ENCODE measurements at regions not wholly inside any gene's neighbourhood (a gene's known extent, or its start where the extent isn't known, plus 50 kb on each side); places are given as distances from the start of the nearest gene placed in this dataset.

DNA sequence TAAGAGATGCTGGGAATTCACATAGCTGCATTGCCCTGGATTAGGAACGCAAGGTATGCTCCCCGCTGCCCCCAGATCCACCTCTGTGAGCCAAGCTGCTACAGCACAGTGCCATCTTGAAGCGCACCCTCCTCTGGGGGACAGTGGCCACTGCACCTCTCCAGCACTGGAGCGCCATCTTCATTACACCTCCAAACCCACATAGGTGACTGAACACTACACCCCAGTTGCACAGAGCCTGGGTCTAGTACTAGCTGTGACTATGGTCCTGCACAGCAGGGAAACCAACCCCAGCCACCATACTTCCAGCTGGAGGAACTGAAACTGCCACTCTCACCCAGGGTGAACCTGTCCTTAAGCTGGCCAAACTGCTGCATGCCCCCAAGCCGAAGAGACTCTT is 84.6 kb downstream of the TMEM237 start:
- no peaks in the 10 kb centered on the region for H3K9me3 ChIP-seq (ENCODE audit: control insufficient read depth, insufficient read depth, low read depth, low read length)
- POLR2A ChIA-PET = no interaction called here
- H3K27ac ChIP-seq (ENCODE audit: extremely low read depth, low read depth, low read length) = no peak overlapping the region
- TF ChIP-seq, protein P1, sequence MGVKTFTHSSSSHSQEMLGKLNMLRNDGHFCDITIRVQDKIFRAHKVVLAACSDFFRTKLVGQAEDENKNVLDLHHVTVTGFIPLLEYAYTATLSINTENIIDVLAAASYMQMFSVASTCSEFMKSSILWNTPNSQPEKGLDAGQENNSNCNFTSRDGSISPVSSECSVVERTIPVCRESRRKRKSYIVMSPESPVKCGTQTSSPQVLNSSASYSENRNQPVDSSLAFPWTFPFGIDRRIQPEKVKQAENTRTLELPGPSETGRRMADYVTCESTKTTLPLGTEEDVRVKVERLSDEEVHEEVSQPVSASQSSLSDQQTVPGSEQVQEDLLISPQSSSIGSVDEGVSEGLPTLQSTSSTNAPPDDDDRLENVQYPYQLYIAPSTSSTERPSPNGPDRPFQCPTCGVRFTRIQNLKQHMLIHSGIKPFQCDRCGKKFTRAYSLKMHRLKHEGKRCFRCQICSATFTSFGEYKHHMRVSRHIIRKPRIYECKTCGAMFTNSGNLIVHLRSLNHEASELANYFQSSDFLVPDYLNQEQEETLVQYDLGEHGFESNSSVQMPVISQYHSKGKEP (tag by site-specific recombination; IDR thresholded peaks at IDR 0.05) = no peak
- no peak for TF ChIP-seq ZNF2 (tag by site-specific recombination; IDR thresholded peaks at IDR 0.05)
- no peak for TF ChIP-seq OVOL3 (tag by site-specific recombination; IDR thresholded peaks at IDR 0.05)
- TF ChIP-seq KLF1 (tag by site-specific recombination; IDR thresholded peaks at IDR 0.05) = no peak
- no peak for TF ChIP-seq ZNF174 (tag by site-specific recombination; IDR thresholded peaks at IDR 0.05)
- TF ChIP-seq, protein P2, sequence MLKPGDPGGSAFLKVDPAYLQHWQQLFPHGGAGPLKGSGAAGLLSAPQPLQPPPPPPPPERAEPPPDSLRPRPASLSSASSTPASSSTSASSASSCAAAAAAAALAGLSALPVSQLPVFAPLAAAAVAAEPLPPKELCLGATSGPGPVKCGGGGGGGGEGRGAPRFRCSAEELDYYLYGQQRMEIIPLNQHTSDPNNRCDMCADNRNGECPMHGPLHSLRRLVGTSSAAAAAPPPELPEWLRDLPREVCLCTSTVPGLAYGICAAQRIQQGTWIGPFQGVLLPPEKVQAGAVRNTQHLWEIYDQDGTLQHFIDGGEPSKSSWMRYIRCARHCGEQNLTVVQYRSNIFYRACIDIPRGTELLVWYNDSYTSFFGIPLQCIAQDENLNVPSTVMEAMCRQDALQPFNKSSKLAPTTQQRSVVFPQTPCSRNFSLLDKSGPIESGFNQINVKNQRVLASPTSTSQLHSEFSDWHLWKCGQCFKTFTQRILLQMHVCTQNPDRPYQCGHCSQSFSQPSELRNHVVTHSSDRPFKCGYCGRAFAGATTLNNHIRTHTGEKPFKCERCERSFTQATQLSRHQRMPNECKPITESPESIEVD (tag by site-specific recombination; IDR thresholded peaks at IDR 0.05) = no peak
- TF ChIP-seq, protein P3, sequence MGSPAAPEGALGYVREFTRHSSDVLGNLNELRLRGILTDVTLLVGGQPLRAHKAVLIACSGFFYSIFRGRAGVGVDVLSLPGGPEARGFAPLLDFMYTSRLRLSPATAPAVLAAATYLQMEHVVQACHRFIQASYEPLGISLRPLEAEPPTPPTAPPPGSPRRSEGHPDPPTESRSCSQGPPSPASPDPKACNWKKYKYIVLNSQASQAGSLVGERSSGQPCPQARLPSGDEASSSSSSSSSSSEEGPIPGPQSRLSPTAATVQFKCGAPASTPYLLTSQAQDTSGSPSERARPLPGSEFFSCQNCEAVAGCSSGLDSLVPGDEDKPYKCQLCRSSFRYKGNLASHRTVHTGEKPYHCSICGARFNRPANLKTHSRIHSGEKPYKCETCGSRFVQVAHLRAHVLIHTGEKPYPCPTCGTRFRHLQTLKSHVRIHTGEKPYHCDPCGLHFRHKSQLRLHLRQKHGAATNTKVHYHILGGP (tag by site-specific recombination; IDR thresholded peaks at IDR 0.05) = no peak
- TF ChIP-seq ZNF530 (tag by site-specific recombination; IDR thresholded peaks at IDR 0.05; ENCODE audit: low read depth) = no peak
- TF ChIP-seq ZNF184 (tag by site-specific recombination; IDR thresholded peaks at IDR 0.05) = no peak
- TF ChIP-seq, protein P4, sequence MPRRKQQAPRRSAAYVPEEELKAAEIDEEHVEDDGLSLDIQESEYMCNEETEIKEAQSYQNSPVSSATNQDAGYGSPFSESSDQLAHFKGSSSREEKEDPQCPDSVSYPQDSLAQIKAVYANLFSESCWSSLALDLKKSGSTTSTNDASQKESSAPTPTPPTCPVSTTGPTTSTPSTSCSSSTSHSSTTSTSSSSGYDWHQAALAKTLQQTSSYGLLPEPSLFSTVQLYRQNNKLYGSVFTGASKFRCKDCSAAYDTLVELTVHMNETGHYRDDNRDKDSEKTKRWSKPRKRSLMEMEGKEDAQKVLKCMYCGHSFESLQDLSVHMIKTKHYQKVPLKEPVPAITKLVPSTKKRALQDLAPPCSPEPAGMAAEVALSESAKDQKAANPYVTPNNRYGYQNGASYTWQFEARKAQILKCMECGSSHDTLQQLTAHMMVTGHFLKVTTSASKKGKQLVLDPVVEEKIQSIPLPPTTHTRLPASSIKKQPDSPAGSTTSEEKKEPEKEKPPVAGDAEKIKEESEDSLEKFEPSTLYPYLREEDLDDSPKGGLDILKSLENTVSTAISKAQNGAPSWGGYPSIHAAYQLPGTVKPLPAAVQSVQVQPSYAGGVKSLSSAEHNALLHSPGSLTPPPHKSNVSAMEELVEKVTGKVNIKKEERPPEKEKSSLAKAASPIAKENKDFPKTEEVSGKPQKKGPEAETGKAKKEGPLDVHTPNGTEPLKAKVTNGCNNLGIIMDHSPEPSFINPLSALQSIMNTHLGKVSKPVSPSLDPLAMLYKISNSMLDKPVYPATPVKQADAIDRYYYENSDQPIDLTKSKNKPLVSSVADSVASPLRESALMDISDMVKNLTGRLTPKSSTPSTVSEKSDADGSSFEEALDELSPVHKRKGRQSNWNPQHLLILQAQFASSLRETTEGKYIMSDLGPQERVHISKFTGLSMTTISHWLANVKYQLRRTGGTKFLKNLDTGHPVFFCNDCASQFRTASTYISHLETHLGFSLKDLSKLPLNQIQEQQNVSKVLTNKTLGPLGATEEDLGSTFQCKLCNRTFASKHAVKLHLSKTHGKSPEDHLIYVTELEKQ (tag by site-specific recombination; IDR thresholded peaks at IDR 0.05; ENCODE audit: borderline replicate concordance) = no peak
- no peak for TF ChIP-seq ZNF214 (tag by site-specific recombination; IDR thresholded peaks at IDR 0.05; ENCODE audit: borderline replicate concordance)
- no peak for TF ChIP-seq PRDM1 (tag by site-specific recombination; IDR thresholded peaks at IDR 0.05)
- TF ChIP-seq, protein P5, sequence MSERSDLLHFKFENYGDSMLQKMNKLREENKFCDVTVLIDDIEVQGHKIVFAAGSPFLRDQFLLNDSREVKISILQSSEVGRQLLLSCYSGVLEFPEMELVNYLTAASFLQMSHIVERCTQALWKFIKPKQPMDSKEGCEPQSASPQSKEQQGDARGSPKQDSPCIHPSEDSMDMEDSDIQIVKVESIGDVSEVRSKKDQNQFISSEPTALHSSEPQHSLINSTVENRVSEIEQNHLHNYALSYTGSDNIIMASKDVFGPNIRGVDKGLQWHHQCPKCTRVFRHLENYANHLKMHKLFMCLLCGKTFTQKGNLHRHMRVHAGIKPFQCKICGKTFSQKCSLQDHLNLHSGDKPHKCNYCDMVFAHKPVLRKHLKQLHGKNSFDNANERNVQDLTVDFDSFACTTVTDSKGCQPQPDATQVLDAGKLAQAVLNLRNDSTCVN (tag by site-specific recombination; optimal IDR thresholded peaks at IDR 0.05) = no peak
- TF ChIP-seq ZNF747 (tag by site-specific recombination; IDR thresholded peaks at IDR 0.05) = no peak
- no peak for TF ChIP-seq ZNF658 (tag by site-specific recombination; IDR thresholded peaks at IDR 0.05)
- no peak for TF ChIP-seq ZXDB (tag by site-specific recombination; IDR thresholded peaks at IDR 0.05)
- TF ChIP-seq ZFP41 (tag by site-specific recombination; IDR thresholded peaks at IDR 0.05; ENCODE audit: borderline replicate concordance) = no peak
- no peak for TF ChIP-seq ZNF670 (tag by site-specific recombination; IDR thresholded peaks at IDR 0.05; ENCODE audit: low read depth)
- no peak overlapping the region for H3K4me3 ChIP-seq (ENCODE audit: low read depth, low read length)
- H3K36me3 ChIP-seq (ENCODE audit: control insufficient read depth in 2 of 2, insufficient read depth in 1 of 2, low read length in 2 of 2) = no peaks in the 10 kb centered on the region
- CTCF ChIA-PET = no interaction called here
- no peaks in the 10 kb centered on the region for H3K4me1 ChIP-seq (ENCODE audit: control insufficient read depth, insufficient read depth, low read length)
